H9 (cell line): ENCODE measurements at regions not wholly inside any gene's neighbourhood (a gene's known extent, or its start where the extent isn't known, plus 50 kb on each side); places are given as distances from the start of the nearest gene placed in this dataset.

Experiments
- DNase-seq: peaks from one replicate; pipeline ENCODE4 v3.0.0-alpha.2; 2017
- H2AFZ ChIP-seq: one replicate; pipeline ENCODE4 v1.6.1; 2013; ENCODE audit warnings: mild to moderate bottlenecking, low read length, control low read depth, moderate library complexity
- H2AK5ac ChIP-seq: 2 replicates; pipeline ENCODE4 v1.6.1; 2013; ENCODE audit warnings: low read length, control low read depth, mixed read lengths; ENCODE audit not compliant: insufficient read length
- H2BK120ac ChIP-seq: one replicate; pipeline ENCODE4 v1.6.1; 2013; ENCODE audit warnings: low read depth, mild to moderate bottlenecking, low read length, control low read depth, inconsistent platforms; ENCODE audit not compliant: poor library complexity, severe bottlenecking
- H2BK12ac ChIP-seq: 2 replicates; pipeline ENCODE4 v1.6.1; 2013; ENCODE audit warnings: low read length, control low read depth, mixed read lengths, low read depth; ENCODE audit not compliant: insufficient read length
- H2BK15ac ChIP-seq: 2 replicates; pipeline ENCODE4 v1.6.1; 2013; ENCODE audit warnings: low read depth, low read length, control low read depth
- H2BK20ac ChIP-seq: one replicate; pipeline ENCODE4 v1.6.1; 2013; ENCODE audit warnings: low read depth, mild to moderate bottlenecking, low read length, control low read depth, inconsistent platforms; ENCODE audit not compliant: poor library complexity, severe bottlenecking
- H2BK5ac ChIP-seq: 2 replicates; pipeline ENCODE4 v1.6.1; 2013; ENCODE audit warnings: low read length, control low read depth, mixed read lengths; ENCODE audit not compliant: insufficient read length
- H3K14ac ChIP-seq: 2 replicates; pipeline ENCODE4 v1.6.1; 2013; ENCODE audit warnings: low read length, control low read depth; ENCODE audit not compliant: insufficient read depth
- H3K18ac ChIP-seq: 2 replicates; pipeline ENCODE4 v1.6.1; 2013; ENCODE audit warnings: low read depth, mild to moderate bottlenecking, mixed read lengths, low read length, control low read depth; ENCODE audit not compliant: insufficient read length
- H3K23ac ChIP-seq: 2 replicates; pipeline ENCODE4 v1.6.1; 2013; ENCODE audit warnings: low read length, control low read depth, mixed read lengths, low read depth; ENCODE audit not compliant: insufficient read length
- H3K23me2 ChIP-seq: 2 replicates; pipeline ENCODE4 v1.6.1; 2013; ENCODE audit warnings: low read depth, mild to moderate bottlenecking, mixed read lengths, low read length, control low read depth; ENCODE audit not compliant: insufficient read length, poor library complexity, severe bottlenecking
- H3K27ac ChIP-seq: 2 replicates; pipeline ENCODE4 v1.5.1; 2013; ENCODE audit warnings: low read length, control low read depth, mixed read lengths, low read depth; ENCODE audit not compliant: insufficient read length
- H3K27me3 ChIP-seq: 2 replicates; pipeline ENCODE4 v1.6.1; 2013; ENCODE audit warnings: low read length, control low read depth, inconsistent platforms; ENCODE audit not compliant: insufficient read depth
- H3K4ac ChIP-seq: 2 replicates; pipeline ENCODE4 v1.6.1; 2013; ENCODE audit warnings: low read depth, mild to moderate bottlenecking, control low read depth, inconsistent platforms, low read length, moderate library complexity
- H3K4me1 ChIP-seq: 2 replicates; pipeline ENCODE4 v1.6.1; 2013; ENCODE audit warnings: low read length, control low read depth, inconsistent platforms; ENCODE audit not compliant: insufficient read depth
- H3K4me2 ChIP-seq: 2 replicates; pipeline ENCODE4 v1.6.1; 2013; ENCODE audit warnings: low read length, control low read depth, mixed read lengths; ENCODE audit not compliant: insufficient read length, insufficient read depth
- H3K56ac ChIP-seq: 2 replicates; pipeline ENCODE4 v1.6.1; 2013; ENCODE audit warnings: low read depth, mild to moderate bottlenecking, mixed read lengths, low read length, control low read depth; ENCODE audit not compliant: insufficient read length
- H3K79me1 ChIP-seq: 2 replicates; pipeline ENCODE4 v1.6.1; 2013; ENCODE audit warnings: low read depth, mild to moderate bottlenecking, moderate library complexity, low read length, control low read depth, inconsistent platforms; ENCODE audit not compliant: insufficient read depth, poor library complexity, severe bottlenecking
- H3K79me2 ChIP-seq: 2 replicates; pipeline ENCODE4 v1.6.1; 2013; ENCODE audit warnings: low read length, control low read depth, inconsistent platforms; ENCODE audit not compliant: insufficient read depth
- H3K9ac ChIP-seq: 2 replicates; pipeline ENCODE4 v1.6.1; 2013; ENCODE audit warnings: low read length, control low read depth, mixed read lengths; ENCODE audit not compliant: insufficient read length; ENCODE audit errors: extremely low read depth
- H3K9me3 ChIP-seq: one replicate; pipeline ENCODE4 v1.6.1; 2013; ENCODE audit warnings: low read depth, low read length, inconsistent platforms; ENCODE audit not compliant: control insufficient read depth
- H3T11ph ChIP-seq: one replicate; pipeline ENCODE4 v1.6.1; 2013; ENCODE audit warnings: mild to moderate bottlenecking, low read length, control low read depth, inconsistent platforms
- H4K20me1 ChIP-seq: one replicate; pipeline ENCODE4 v1.6.1; 2013; ENCODE audit not compliant: control insufficient read depth, insufficient read length, insufficient read depth
- H4K5ac ChIP-seq: 2 replicates; pipeline ENCODE4 v1.6.1; 2013; ENCODE audit warnings: low read depth, mild to moderate bottlenecking, mixed read lengths, low read length, control low read depth; ENCODE audit not compliant: insufficient read length
- H4K8ac ChIP-seq: replicated peaks from 2 replicates; pipeline ENCODE4 v1.6.1; 2013; ENCODE audit warnings: low read length, control low read depth, mixed read lengths, low read depth; ENCODE audit not compliant: insufficient read length
- H4K91ac ChIP-seq: 2 replicates; pipeline ENCODE4 v1.6.1; 2013; ENCODE audit warnings: low read depth, mild to moderate bottlenecking, moderate library complexity, mixed read lengths, low read length, control low read depth; ENCODE audit not compliant: insufficient read length
- H3K27ac Mint-ChIP-seq, 3 experiments: 2 replicates in 2 of 3; 3 replicates in 1 of 3; pipeline ENCODE4 v1.8.0; 2020 to 2021; ENCODE audit warnings: mixed read lengths in 3 of 3, mild to moderate bottlenecking in 1 of 3, moderate library complexity in 1 of 3
- H3K27me3 Mint-ChIP-seq: 2 replicates; pipeline ENCODE4 v1.8.0; 2021; ENCODE audit warnings: low read depth, mild to moderate bottlenecking, moderate library complexity, mixed read lengths
- H3K36me3 Mint-ChIP-seq, 3 experiments: 2 replicates in 2 of 3; 3 replicates in 1 of 3; pipeline ENCODE4 v1.8.0; 2020 to 2021; ENCODE audit warnings: low read depth in 3 of 3, mixed read lengths in 3 of 3; ENCODE audit not compliant: insufficient read depth in 1 of 3
- H3K4me1 Mint-ChIP-seq, 2 experiments: 2 replicates each; pipeline ENCODE4 v1.8.0; 2020; ENCODE audit warnings: mixed read lengths in 2 of 2
- H3K4me3 Mint-ChIP-seq, 2 experiments: 2 replicates in 1 of 2; 3 replicates in 1 of 2; pipeline ENCODE4 v1.8.0; 2020 to 2021; ENCODE audit warnings: mild to moderate bottlenecking in 2 of 2, mixed read lengths in 2 of 2, moderate library complexity in 1 of 2
- H3K9me3 Mint-ChIP-seq, 2 experiments: 2 replicates in 1 of 2; 3 replicates in 1 of 2; pipeline ENCODE4 v1.8.0; 2020; ENCODE audit warnings: mild to moderate bottlenecking in 2 of 2, mixed read lengths in 2 of 2, moderate library complexity in 1 of 2
- WGBS: extraction: QIAGEN DNeasy Blood & Tissue Kit; methylation state at CpG from one replicate; pipeline ENCODE4 v1.1.7; 2013; ENCODE audit warnings: missing lambda C conversion rate, low lambda C conversion rate, mixed read lengths; ENCODE audit not compliant: insufficient read length; ENCODE audit errors: extremely low coverage; 5-methylcytosine and 5-hydroxymethylcytosine counted together
- TF ChIP-seq, protein P1 (sequence below): fragments of 200-600 bp; sonication (generic); conservative IDR thresholded peaks from 3 replicates; pipeline ENCODE4 v1.8.0; 2021; ENCODE audit warnings: antibody characterized with exemption, mild to moderate bottlenecking

DNA sequence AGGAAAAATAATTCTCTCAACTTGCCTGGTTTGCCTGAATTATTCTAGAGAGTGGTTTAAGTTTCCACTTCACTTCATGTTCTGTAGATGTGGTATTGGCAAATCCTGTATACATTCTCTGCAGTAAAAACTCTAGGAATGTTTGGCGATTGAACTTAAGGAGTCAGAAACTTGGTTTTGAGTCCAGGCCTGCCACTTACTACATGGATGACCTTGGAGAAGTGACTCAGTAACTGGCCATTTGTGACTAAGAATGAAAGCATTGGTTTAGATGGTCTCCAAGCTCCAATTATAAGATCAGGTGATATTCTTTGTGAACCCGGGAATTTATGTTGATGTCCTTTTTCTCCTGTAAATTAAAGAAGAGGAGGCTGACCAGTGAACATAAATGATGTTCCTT lies 233.8 kb downstream of the GAS1 start:
- Histone ChIP-seq H3K18ac (no peak overlapping the region), H3K4me2 (no peak overlapping the region), H2AFZ (no peak overlapping the region), H3K9ac (no peak overlapping the region), H4K5ac (no peak overlapping the region), H4K91ac (no peak overlapping the region), H2BK120ac (no peak overlapping the region), H3K27ac (no peak overlapping the region), H3T11ph (no peak overlapping the region), H2BK20ac (no peak overlapping the region), H3K9me3 (no peaks in the 10 kb centered on the region), H3K79me2 (no peaks in the 10 kb centered on the region), H3K4me1 (no peaks in the 10 kb centered on the region), H4K20me1 (no peaks in the 10 kb centered on the region), H3K56ac (no peak overlapping the region), H2BK15ac (no peak overlapping the region), H2BK5ac (no peak overlapping the region), H3K4ac (no peak overlapping the region), H2AK5ac (no peak overlapping the region), H3K14ac (no peak overlapping the region), H3K27me3 (no peaks in the 10 kb centered on the region), H4K8ac (no peak overlapping the region), H3K23ac (no peak overlapping the region), H3K23me2 (no peaks in the 10 kb centered on the region), H2BK12ac (no peak overlapping the region), H3K79me1 (no peaks in the 10 kb centered on the region)
- H3K27ac Mint-ChIP-seq = no peak overlapping the region
- TF ChIP-seq, protein P1, sequence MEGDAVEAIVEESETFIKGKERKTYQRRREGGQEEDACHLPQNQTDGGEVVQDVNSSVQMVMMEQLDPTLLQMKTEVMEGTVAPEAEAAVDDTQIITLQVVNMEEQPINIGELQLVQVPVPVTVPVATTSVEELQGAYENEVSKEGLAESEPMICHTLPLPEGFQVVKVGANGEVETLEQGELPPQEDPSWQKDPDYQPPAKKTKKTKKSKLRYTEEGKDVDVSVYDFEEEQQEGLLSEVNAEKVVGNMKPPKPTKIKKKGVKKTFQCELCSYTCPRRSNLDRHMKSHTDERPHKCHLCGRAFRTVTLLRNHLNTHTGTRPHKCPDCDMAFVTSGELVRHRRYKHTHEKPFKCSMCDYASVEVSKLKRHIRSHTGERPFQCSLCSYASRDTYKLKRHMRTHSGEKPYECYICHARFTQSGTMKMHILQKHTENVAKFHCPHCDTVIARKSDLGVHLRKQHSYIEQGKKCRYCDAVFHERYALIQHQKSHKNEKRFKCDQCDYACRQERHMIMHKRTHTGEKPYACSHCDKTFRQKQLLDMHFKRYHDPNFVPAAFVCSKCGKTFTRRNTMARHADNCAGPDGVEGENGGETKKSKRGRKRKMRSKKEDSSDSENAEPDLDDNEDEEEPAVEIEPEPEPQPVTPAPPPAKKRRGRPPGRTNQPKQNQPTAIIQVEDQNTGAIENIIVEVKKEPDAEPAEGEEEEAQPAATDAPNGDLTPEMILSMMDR = no peak
- no CpG with 5 or more reads among the region's 2 CpGs for WGBS
- no peaks in the 10 kb centered on the region for H3K4me1 Mint-ChIP-seq
- H3K4me3 Mint-ChIP-seq = no peak overlapping the region
- no peaks in the 10 kb centered on the region for H3K9me3 Mint-ChIP-seq
- no peaks in the 10 kb centered on the region for H3K36me3 Mint-ChIP-seq
- no peak for DNase-seq
- peaks cover 3% of the 10 kb centered on the region; the same call in 1 of the 2 replicates for H3K27me3 Mint-ChIP-seq
